CD4-positive, alpha-beta T cell (primary cell): ENCODE measurements at regions not wholly inside any gene's neighbourhood (a gene's known extent, or its start where the extent isn't known, plus 50 kb on each side); places are given as distances from the start of the nearest gene placed in this dataset. TPM values are rescaled to one million over a fixed set of nuclear protein-coding genes. Genes with fewer than 3 reads are reported as not detected.
"Not testable (repeated sequence)": the region's sequence is repeated elsewhere in the genome, so short reads cannot be mapped to it uniquely, and the experiment has no call there.

ENCODE experiments used
- ATAC-seq: fragments of 200-7000 bp; cut with Tn5 transposase; one replicate; pipeline ENCODE4 v1.10.0; 2022; ENCODE audit warnings: mild to moderate bottlenecking; ENCODE audit not compliant: poor library complexity
- CTCF ChIA-PET: fragments of 350-600 bp; sonication (Branson Sonifier 250); formaldehyde crosslinking; loops from one replicate; lab custom pipeline; 2021; ENCODE audit warnings: antibody characterized with exemption, inconsistent platforms; lab: Charles Lee
- POLR2A ChIA-PET: fragments of 350-600 bp; sonication (Branson Sonifier 250); formaldehyde crosslinking; loops from one replicate; lab custom pipeline; 2021; ENCODE audit warnings: antibody characterized with exemption, inconsistent platforms; lab: Charles Lee
- DNase-seq, 14 experiments: peaks; one replicate each; pipeline ENCODE4 v3.0.0-alpha.2; 2013 to 2020; ENCODE audit warnings: mixed read lengths in 2 of 14
- H3K27ac ChIP-seq, 2 donors: one replicate each; pipeline versions ENCODE4 v1.5.1 to v1.7.0; 2013; ENCODE audit warnings: low read length in 2 of 2, low read depth in 1 of 2, mild to moderate bottlenecking in 1 of 2
- H3K27me3 ChIP-seq, 2 experiments: 1 replicate in 1 of 2; 2 replicates in 1 of 2; pipeline versions ENCODE4 v1.6.1 to v1.7.0; 2013; ENCODE audit warnings: low read length in 2 of 2, control low read depth in 1 of 2, mild to moderate bottlenecking in 1 of 2, moderate library complexity in 1 of 2; ENCODE audit not compliant: insufficient read depth in 2 of 2, control insufficient read depth in 1 of 2
- H3K36me3 ChIP-seq: one replicate; pipeline ENCODE4 v1.6.1; 2013; ENCODE audit warnings: low read length, control low read depth; ENCODE audit not compliant: insufficient read depth
- H3K4me1 ChIP-seq: one replicate; pipeline ENCODE4 v1.6.1; 2013; ENCODE audit warnings: low read length, control low read depth; ENCODE audit not compliant: insufficient read depth
- H3K4me3 ChIP-seq: one replicate; pipeline ENCODE4 v1.5.1; 2013; ENCODE audit warnings: mild to moderate bottlenecking, low read length, moderate library complexity
- H3K9me3 ChIP-seq, 2 experiments: 1 replicate in 1 of 2; 2 replicates in 1 of 2; pipeline versions ENCODE4 v1.6.1 to v1.7.0; 2013; ENCODE audit warnings: low read length in 2 of 2, mild to moderate bottlenecking in 2 of 2, control low read depth in 1 of 2, moderate library complexity in 1 of 2; ENCODE audit not compliant: control insufficient read depth in 1 of 2, insufficient read depth in 1 of 2
- H3K27ac Mint-ChIP-seq: one replicate; pipeline ENCODE4 v1.8.0; 2020; ENCODE audit warnings: mixed read lengths
- H3K27me3 Mint-ChIP-seq: one replicate; pipeline ENCODE4 v1.8.0; 2021; ENCODE audit warnings: mixed read lengths
- H3K36me3 Mint-ChIP-seq: one replicate; pipeline ENCODE4 v1.8.0; 2021; ENCODE audit warnings: low read depth, mixed read lengths
- H3K4me1 Mint-ChIP-seq: one replicate; pipeline ENCODE4 v1.8.0; 2021; ENCODE audit warnings: low read depth, mixed read lengths
- H3K4me3 Mint-ChIP-seq: one replicate; pipeline ENCODE4 v1.8.0; 2020; ENCODE audit warnings: mild to moderate bottlenecking, mixed read lengths
- H3K9me3 Mint-ChIP-seq: one replicate; pipeline ENCODE4 v1.8.0; 2020; ENCODE audit warnings: mixed read lengths
- intact Hi-C, 2 experiments: fragments of 100-400 bp; cut with DNase I in 1 of 2; cut with micrococcal nuclease in 1 of 2; formaldehyde crosslinking; loops; one replicate each; pipeline versions ENCODE4 v1.15.1 to v1.9.0; 2023 to 2025; cut with DNase I, micrococcal nuclease
- microRNA-seq: library from miRNA; unstranded; fragments of <30 nt; microRNA quantifications from one replicate; pipeline ENCODE4 v1.2.0, GENCODE V29; 2021; ENCODE audit warnings: borderline microRNAs expressed, borderline replicate concordance
- TF ChIP-seq, protein P1 (sequence below): fragments of 200-600 bp; IDR thresholded peaks from one replicate; pipeline ENCODE4 v1.8.0; 2022; ENCODE audit warnings: antibody characterized with exemption, mild to moderate bottlenecking

DNA sequence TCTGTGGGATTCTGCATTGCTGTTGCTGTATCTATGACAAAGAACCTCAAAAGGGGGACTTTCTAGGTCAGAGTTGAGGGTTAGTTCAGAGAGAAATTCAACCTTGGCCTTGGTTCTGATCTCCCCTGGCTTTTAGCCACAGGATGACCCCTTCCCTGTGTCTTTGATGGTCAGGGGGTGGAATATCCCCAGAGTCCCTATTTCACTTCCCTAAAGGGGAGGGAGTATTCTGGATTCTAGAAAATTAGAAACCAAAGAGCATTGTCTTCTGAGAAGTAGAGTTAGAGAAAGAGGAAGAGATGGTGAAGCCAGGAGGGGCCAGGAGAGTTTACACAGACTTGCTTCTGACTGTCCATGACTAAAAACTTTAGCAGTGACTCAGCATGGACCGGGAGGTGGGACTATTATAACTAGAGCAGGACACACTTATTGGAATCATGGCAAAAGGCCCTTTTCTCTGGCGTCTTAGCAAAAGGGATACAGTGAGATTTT lies 56.2 kb upstream of the LPAR1 start:
- intact Hi-C loops: no loop called here
- CTCF ChIA-PET: no interaction called here
- no peaks in the 10 kb centered on the region for H3K4me1 Mint-ChIP-seq
- Histone ChIP-seq H3K9me3 (no peaks in the 10 kb centered on the region), H3K27me3 (no peaks in the 10 kb centered on the region), H3K4me1 (no peaks in the 10 kb centered on the region), H3K36me3 (no peaks in the 10 kb centered on the region), H3K27ac (no peak overlapping the region), H3K4me3 (no peak overlapping the region)
- TF ChIP-seq, protein P1, sequence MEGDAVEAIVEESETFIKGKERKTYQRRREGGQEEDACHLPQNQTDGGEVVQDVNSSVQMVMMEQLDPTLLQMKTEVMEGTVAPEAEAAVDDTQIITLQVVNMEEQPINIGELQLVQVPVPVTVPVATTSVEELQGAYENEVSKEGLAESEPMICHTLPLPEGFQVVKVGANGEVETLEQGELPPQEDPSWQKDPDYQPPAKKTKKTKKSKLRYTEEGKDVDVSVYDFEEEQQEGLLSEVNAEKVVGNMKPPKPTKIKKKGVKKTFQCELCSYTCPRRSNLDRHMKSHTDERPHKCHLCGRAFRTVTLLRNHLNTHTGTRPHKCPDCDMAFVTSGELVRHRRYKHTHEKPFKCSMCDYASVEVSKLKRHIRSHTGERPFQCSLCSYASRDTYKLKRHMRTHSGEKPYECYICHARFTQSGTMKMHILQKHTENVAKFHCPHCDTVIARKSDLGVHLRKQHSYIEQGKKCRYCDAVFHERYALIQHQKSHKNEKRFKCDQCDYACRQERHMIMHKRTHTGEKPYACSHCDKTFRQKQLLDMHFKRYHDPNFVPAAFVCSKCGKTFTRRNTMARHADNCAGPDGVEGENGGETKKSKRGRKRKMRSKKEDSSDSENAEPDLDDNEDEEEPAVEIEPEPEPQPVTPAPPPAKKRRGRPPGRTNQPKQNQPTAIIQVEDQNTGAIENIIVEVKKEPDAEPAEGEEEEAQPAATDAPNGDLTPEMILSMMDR: no peak
- peaks cover 8% of the 10 kb centered on the region for H3K27me3 Mint-ChIP-seq
- ATAC-seq: no peak
- no peak overlapping the region for H3K4me3 Mint-ChIP-seq
- DNase-seq: peak in 2 of 14 experiments; percentile 46 to 60
- H3K27ac Mint-ChIP-seq: no peak overlapping the region
- H3K9me3 Mint-ChIP-seq: no peaks in the 10 kb centered on the region
- POLR2A ChIA-PET: no interaction called here
- no peaks in the 10 kb centered on the region for H3K36me3 Mint-ChIP-seq

DNA sequence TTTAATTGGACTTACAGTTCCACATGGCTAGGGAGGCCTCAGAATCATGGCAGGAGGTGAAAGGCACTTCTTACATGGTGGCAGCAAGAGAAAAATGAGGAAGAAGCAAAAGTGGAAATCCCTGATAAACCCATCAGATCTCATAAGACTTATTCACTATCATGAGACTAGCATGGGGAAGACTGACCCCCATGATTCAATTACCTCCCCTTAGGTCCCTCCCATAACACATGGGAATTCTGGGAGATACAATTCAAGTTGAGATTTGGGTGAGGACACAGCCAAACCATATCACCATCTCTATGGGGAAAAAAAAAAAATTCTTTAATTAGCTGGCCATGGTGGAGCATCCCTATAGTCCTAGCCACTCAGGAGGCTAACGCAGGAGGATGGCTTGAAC lies 53.9 kb upstream of the LPAR1 start:
- H3K4me1 Mint-ChIP-seq, ATAC-seq, H3K4me3 ChIP-seq, H3K36me3 ChIP-seq, H3K36me3 Mint-ChIP-seq, H3K4me3 Mint-ChIP-seq, H3K4me1 ChIP-seq, CTCF ChIA-PET, H3K27me3 ChIP-seq, H3K27ac Mint-ChIP-seq, H3K9me3 ChIP-seq, H3K27me3 Mint-ChIP-seq, H3K9me3 Mint-ChIP-seq, H3K27ac ChIP-seq, intact Hi-C loops, POLR2A ChIA-PET, DNase-seq: not testable (repeated sequence)

Small RNA genes lying in the stretch of these regions (microRNA-seq; reads per million reads assigned to microRNA genes)
- not detected for gene MIR7702
